ENCODE measurements at regions not wholly inside any gene's neighbourhood (a gene's known extent, or its start where the extent isn't known, plus 50 kb on each side); places are given as distances from the start of the nearest gene placed in this dataset.

DNA sequence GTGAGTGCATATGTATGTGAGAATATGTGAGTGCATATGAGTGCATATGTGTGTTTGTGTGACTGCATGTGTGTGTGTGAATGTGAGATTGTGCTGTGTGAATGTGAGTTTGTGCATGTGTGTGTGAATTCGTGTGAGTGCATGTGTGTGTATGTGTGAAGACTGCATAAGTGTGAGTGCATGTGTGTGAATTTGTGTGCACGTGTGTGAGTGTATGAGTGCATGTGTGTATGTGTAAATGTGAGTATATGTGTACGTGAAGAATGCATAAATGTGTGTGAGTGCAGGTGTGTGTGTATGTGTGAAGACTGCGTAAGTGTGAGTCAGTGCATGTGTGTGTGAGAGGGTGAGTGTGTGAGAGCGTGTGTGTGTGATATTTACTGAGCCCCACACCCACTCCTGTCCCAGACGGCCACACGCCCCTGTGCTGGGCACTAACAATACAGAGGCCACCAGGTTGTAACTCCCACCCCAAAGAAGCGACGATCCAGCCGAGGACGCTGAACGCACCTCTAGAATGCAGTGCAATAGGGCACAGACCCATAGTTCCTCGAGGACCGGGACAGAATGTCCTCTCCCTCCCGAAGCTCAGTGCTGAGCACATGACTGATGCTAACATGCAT is 97.8 kb downstream of the C16orf95 start:
- H3K4me3 ChIP-seq, result no peak overlapping the region
- H3K9me3 ChIP-seq (ENCODE audit: low read depth), result no peaks in the 10 kb centered on the region
- TF ChIP-seq, protein P1, sequence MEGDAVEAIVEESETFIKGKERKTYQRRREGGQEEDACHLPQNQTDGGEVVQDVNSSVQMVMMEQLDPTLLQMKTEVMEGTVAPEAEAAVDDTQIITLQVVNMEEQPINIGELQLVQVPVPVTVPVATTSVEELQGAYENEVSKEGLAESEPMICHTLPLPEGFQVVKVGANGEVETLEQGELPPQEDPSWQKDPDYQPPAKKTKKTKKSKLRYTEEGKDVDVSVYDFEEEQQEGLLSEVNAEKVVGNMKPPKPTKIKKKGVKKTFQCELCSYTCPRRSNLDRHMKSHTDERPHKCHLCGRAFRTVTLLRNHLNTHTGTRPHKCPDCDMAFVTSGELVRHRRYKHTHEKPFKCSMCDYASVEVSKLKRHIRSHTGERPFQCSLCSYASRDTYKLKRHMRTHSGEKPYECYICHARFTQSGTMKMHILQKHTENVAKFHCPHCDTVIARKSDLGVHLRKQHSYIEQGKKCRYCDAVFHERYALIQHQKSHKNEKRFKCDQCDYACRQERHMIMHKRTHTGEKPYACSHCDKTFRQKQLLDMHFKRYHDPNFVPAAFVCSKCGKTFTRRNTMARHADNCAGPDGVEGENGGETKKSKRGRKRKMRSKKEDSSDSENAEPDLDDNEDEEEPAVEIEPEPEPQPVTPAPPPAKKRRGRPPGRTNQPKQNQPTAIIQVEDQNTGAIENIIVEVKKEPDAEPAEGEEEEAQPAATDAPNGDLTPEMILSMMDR (IDR thresholded peaks at IDR 0.05; ENCODE audit: low read depth, low read length), result no peak
- H3K4me1 ChIP-seq (ENCODE audit: low read depth), result no peaks in the 10 kb centered on the region
- DNase-seq (ENCODE audit: low read depth in 1 of 2, low spot score in 1 of 2), result no peak
- no peak overlapping the region for H3K27ac ChIP-seq
- peaks cover 3% of the 10 kb centered on the region for H3K27me3 ChIP-seq
- H3K36me3 ChIP-seq, result no peaks in the 10 kb centered on the region

GRCh38 chr16:87221633-87222032 is 95.6 kb downstream of the C16orf95 start:
- Histone ChIP-seq H3K9me3 (ENCODE audit: low read depth) (no peaks in the 10 kb centered on the region), H3K4me3 (no peak overlapping the region), H3K27ac (no peak overlapping the region), H3K27me3 (peaks cover 3% of the 10 kb centered on the region), H3K36me3 (no peaks in the 10 kb centered on the region), H3K4me1 (ENCODE audit: low read depth) (no peaks in the 10 kb centered on the region)
- DNase-seq (ENCODE audit: low read depth in 1 of 2, low spot score in 1 of 2), result no peak
- TF ChIP-seq, protein P1 (IDR thresholded peaks at IDR 0.05; ENCODE audit: low read depth, low read length), result no peak

GRCh38 chr16:87222335-87222734 is 94.9 kb downstream of the C16orf95 start:
- H3K36me3 ChIP-seq, result no peaks in the 10 kb centered on the region
- H3K4me1 ChIP-seq (ENCODE audit: low read depth), result no peaks in the 10 kb centered on the region
- no peaks in the 10 kb centered on the region for H3K9me3 ChIP-seq (ENCODE audit: low read depth)
- no peak for DNase-seq (ENCODE audit: low read depth in 1 of 2, low spot score in 1 of 2)
- H3K27me3 ChIP-seq, result peaks cover 3% of the 10 kb centered on the region
- H3K4me3 ChIP-seq, result no peak overlapping the region
- TF ChIP-seq, protein P1 (IDR thresholded peaks at IDR 0.05; ENCODE audit: low read depth, low read length), result no peak
- no peak overlapping the region for H3K27ac ChIP-seq

DNA sequence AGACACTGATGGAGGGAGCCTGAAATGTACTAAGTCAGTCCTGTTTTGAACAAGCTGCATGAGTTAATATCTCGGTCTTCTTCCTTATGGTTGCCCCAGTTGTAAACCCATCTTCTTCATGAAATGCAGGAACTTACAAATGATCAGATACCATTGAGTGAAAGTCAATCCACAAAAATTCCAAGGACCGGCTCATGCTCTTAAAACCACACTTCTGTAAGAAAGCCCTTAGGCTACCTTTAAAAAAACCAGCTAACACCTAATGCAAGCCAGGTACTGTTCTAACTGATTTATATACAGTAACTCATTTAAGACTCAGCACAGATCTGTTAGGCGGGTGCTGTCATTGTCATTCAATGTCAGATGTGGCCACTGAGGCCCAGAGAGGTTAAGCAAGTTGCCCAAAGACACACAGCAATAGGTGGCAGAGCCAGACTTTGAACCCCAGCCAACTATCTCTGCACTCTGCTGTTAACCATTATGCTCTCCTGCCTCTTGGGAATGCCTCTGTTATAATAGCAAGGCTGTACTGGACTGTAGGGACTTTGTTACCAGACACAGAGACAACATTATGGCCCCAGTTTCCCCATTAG is 93.4 kb downstream of the C16orf95 start:
- no peaks in the 10 kb centered on the region for H3K36me3 ChIP-seq
- peaks cover 3% of the 10 kb centered on the region for H3K27me3 ChIP-seq
- H3K4me3 ChIP-seq, result no peak overlapping the region
- TF ChIP-seq, protein P1 (IDR thresholded peaks at IDR 0.05; ENCODE audit: low read depth, low read length), result no peak
- no peak for DNase-seq (ENCODE audit: low read depth in 1 of 2, low spot score in 1 of 2)
- H3K9me3 ChIP-seq (ENCODE audit: low read depth), result no peaks in the 10 kb centered on the region
- no peak overlapping the region for H3K27ac ChIP-seq
- H3K4me1 ChIP-seq (ENCODE audit: low read depth), result no peaks in the 10 kb centered on the region

DNA sequence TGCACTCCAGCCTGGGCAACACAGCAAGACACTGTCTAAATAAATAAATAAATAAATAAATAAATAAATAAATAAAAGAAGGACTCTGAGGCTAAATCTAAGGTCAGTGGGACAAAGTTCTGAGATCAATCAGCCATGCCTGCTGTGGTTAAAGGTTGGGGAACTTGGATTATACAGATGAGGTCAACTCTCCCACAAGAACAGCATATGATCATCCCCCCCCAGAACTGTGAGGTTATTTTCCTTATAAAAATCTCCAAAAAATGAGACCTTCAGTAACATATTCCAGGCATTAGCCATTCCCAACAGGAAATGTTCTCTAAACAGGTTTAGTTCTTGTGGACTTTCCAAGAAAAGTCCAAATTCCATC is 90.3 kb downstream of the C16orf95 start:
- no peak overlapping the region for H3K27ac ChIP-seq
- no peak for DNase-seq (ENCODE audit: low read depth in 1 of 2, low spot score in 1 of 2)

More for the DNA sequence above, 90.3 kb downstream of the C16orf95 start:
- H3K27me3 ChIP-seq, result peaks cover 3% of the 10 kb centered on the region
- H3K9me3 ChIP-seq (ENCODE audit: low read depth), result no peaks in the 10 kb centered on the region
- TF ChIP-seq, protein P1 (IDR thresholded peaks at IDR 0.05; ENCODE audit: low read depth, low read length), result no peak
- H3K4me1 ChIP-seq (ENCODE audit: low read depth), result no peaks in the 10 kb centered on the region
- no peak overlapping the region for H3K4me3 ChIP-seq
- H3K36me3 ChIP-seq, result no peaks in the 10 kb centered on the region

Measured in cardiac muscle cell (in vitro differentiated cells and primary cell).